ENCODE measurements at regions not wholly inside any gene's neighbourhood (a gene's known extent, or its start where the extent isn't known, plus 50 kb on each side); places are given as distances from the start of the nearest gene placed in this dataset.

- TF ChIP-seq CTCF (IDR thresholded peaks at IDR 0.05; ENCODE audit: insufficient read depth, low read length), result no peak
- TF ChIP-seq GABPA (IDR thresholded peaks at IDR 0.05; ENCODE audit: low read depth), result no peak
- TF ChIP-seq POLR2AphosphoS5 (IDR thresholded peaks at IDR 0.05; ENCODE audit: low read depth), result no peak
- no peak for TF ChIP-seq REST (IDR thresholded peaks at IDR 0.05; ENCODE audit: insufficient replicate concordance, low read depth)
- no peak for TF ChIP-seq SPI1 (IDR thresholded peaks at IDR 0.05; ENCODE audit: borderline replicate concordance, low read depth)
Measured at GRCh38 chr1:194151056-194151455, 964.6 kb upstream of the B3GALT2 start.

Measured in HL-60 (cell line).